Gastrocnemius medialis (tissue), 4 donors: ENCODE measurements at regions not wholly inside any gene's neighbourhood (a gene's known extent, or its start where the extent isn't known, plus 50 kb on each side); places are given as distances from the start of the nearest gene placed in this dataset.
A peak's percentile ranks its signal among the peaks of the same experiment; 100 is the strongest.

Source experiments
- ATAC-seq, 2 donors: fragments of 150-250 bp; one replicate each; pipeline ENCODE4 v1.9.1; 2016
- DNase-seq, 2 donors: peaks; one replicate each; pipeline ENCODE4 v3.0.0-alpha.2; 2019
- H3K27ac ChIP-seq, 4 donors: fragments of 200-600 bp; sonication (generic); 1 replicate in 1 of 4; 2 replicates in 3 of 4; pipeline ENCODE4 v1.5.1; 2016 to 2018; ENCODE audit warnings: mild to moderate bottlenecking in 2 of 4, moderate library complexity in 1 of 4
- H3K27me3 ChIP-seq, 3 donors: fragments of 200-600 bp; sonication (generic) in 2 of 3; 1 replicate in 1 of 3; 2 replicates in 2 of 3; pipeline versions ENCODE4 v1.5.1 to v1.6.0; 2016 to 2019; ENCODE audit warnings: mild to moderate bottlenecking in 1 of 3, moderate library complexity in 1 of 3
- H3K36me3 ChIP-seq, 2 donors: fragments of 200-600 bp; sonication (generic) in 1 of 2; one replicate each; pipeline ENCODE4 v1.5.1; 2017 to 2018
- H3K4me1 ChIP-seq, 2 donors: fragments of 200-600 bp; sonication (generic) in 1 of 2; one replicate each; pipeline ENCODE4 v1.5.1; 2016 to 2017; ENCODE audit warnings: mild to moderate bottlenecking in 2 of 2
- H3K4me3 ChIP-seq, 4 donors: fragments of 200-600 bp; sonication (generic) in 3 of 4; 1 replicate in 1 of 4; 2 replicates in 3 of 4; pipeline ENCODE4 v1.5.1; 2016 to 2019; ENCODE audit warnings: mild to moderate bottlenecking in 2 of 4
- H3K9me3 ChIP-seq, 3 donors: fragments of 200-600 bp; sonication (generic) in 2 of 3; 1 replicate in 1 of 3; 2 replicates in 2 of 3; pipeline ENCODE4 v1.5.1; 2016 to 2019
- CTCF ChIP-seq, 5 experiments: fragments of 450-650 bp in 3 of 5; fragments of 200-600 bp in 2 of 5; sonication (generic) in 2 of 5; IDR thresholded peaks in 4 of 5; conservative IDR thresholded peaks in 1 of 5; 1 replicate in 4 of 5; 2 replicates in 1 of 5; pipeline ENCODE4 v1.5.1; 2016 to 2019; ENCODE audit warnings: antibody characterized with exemption in 5 of 5, mild to moderate bottlenecking in 3 of 5, moderate library complexity in 3 of 5
- POLR2A ChIP-seq, 2 donors: fragments of 450-650 bp; IDR thresholded peaks; one replicate each; pipeline ENCODE4 v1.6.1; 2017; ENCODE audit warnings: antibody characterized with exemption in 2 of 2, mild to moderate bottlenecking in 2 of 2, moderate library complexity in 2 of 2
- in situ Hi-C, 4 donors: fragments of 200-750 bp; cut with MboI; loops; one replicate each; pipeline versions ENCODE4 v1.15.0 to v1.8.0; 2017; ENCODE audit warnings: low sequenced_read_pairs in 4 of 4
- intact Hi-C: fragments of 100-400 bp; cut with DNase I; formaldehyde crosslinking; loops from one replicate; pipeline ENCODE4 v1.15.1; 2023; ENCODE audit warnings: low total_unique reads

- ATAC-seq (peak; percentile 53 to 74), DNase-seq (no peak)
- Histone ChIP-seq H3K4me1 (no peaks in the 10 kb centered on the region), H3K27ac (peak overlapping the region in 1 of 4 donors; percentile 54), H3K9me3 (no peaks in the 10 kb centered on the region), H3K27me3 (no peaks in the 10 kb centered on the region), H3K36me3 (no peaks in the 10 kb centered on the region), H3K4me3 (no peak overlapping the region)
- in situ Hi-C loops (no loop called here), intact Hi-C loops (no loop called here)
- no peak for TF ChIP-seq POLR2A (IDR thresholded peaks at IDR 0.05)
- TF ChIP-seq CTCF (IDR thresholded peaks at IDR 0.05 in 4 of 5, conservative IDR thresholded peaks at IDR 0.05 in 1 of 5) = no peak
Measured at GRCh38 chr10:43749940-43750552, 101.4 kb upstream of the ZNF32 start.

GRCh38 chr10:43749145-43749576 is 100.5 kb upstream of the ZNF32 start:
- DNase-seq (no peak), ATAC-seq (peak; percentile 46 to 72)
- TF ChIP-seq CTCF (IDR thresholded peaks at IDR 0.05 in 4 of 5, conservative IDR thresholded peaks at IDR 0.05 in 1 of 5) (no peak), POLR2A (IDR thresholded peaks at IDR 0.05) (no peak)
- no peak overlapping the region for H3K4me3 ChIP-seq
- no peaks in the 10 kb centered on the region for H3K9me3 ChIP-seq
- no peaks in the 10 kb centered on the region for H3K27me3 ChIP-seq
- in situ Hi-C loops (no loop called here), intact Hi-C loops (no loop called here)
- no peaks in the 10 kb centered on the region for H3K36me3 ChIP-seq
- H3K4me1 ChIP-seq = no peaks in the 10 kb centered on the region
- H3K27ac ChIP-seq = peak overlapping the region in 1 of 4 donors; percentile 54

GRCh38 chr10:43748560-43748959 is 99.9 kb upstream of the ZNF32 start:
- no peak for TF ChIP-seq CTCF (IDR thresholded peaks at IDR 0.05 in 4 of 5, conservative IDR thresholded peaks at IDR 0.05 in 1 of 5)
- TF ChIP-seq POLR2A (IDR thresholded peaks at IDR 0.05) = no peak
- DNase-seq (no peak), ATAC-seq (no peak)
- no peak overlapping the region for H3K27ac ChIP-seq
- no peaks in the 10 kb centered on the region for H3K4me1 ChIP-seq
- intact Hi-C loops = no loop called here
- H3K36me3 ChIP-seq = no peaks in the 10 kb centered on the region
- in situ Hi-C loops = no loop called here
- H3K4me3 ChIP-seq = no peak overlapping the region
- H3K27me3 ChIP-seq = no peaks in the 10 kb centered on the region
- H3K9me3 ChIP-seq = no peaks in the 10 kb centered on the region

- no peak for DNase-seq
- Histone ChIP-seq H3K4me3 (no peak overlapping the region), H3K27ac (no peak overlapping the region), H3K9me3 (no peaks in the 10 kb centered on the region), H3K27me3 (no peaks in the 10 kb centered on the region), H3K4me1 (no peaks in the 10 kb centered on the region), H3K36me3 (no peaks in the 10 kb centered on the region)
- TF ChIP-seq CTCF (IDR thresholded peaks at IDR 0.05 in 4 of 5, conservative IDR thresholded peaks at IDR 0.05 in 1 of 5) = no peak
- no peak for TF ChIP-seq POLR2A (IDR thresholded peaks at IDR 0.05)
- in situ Hi-C loops (no loop called here), intact Hi-C loops (no loop called here)
- no peak for ATAC-seq
Measured at GRCh38 chr10:43746906-43747305, 98.2 kb upstream of the ZNF32 start.

GRCh38 chr10:43739161-43739560 is 90.5 kb upstream of the ZNF32 start:
- in situ Hi-C loops (no loop called here), intact Hi-C loops (no loop called here)
- H3K27me3 ChIP-seq = no peaks in the 10 kb centered on the region
- DNase-seq (no peak), ATAC-seq (no peak)
- H3K27ac ChIP-seq = no peak overlapping the region
- no peak overlapping the region for H3K4me3 ChIP-seq
- H3K9me3 ChIP-seq = no peaks in the 10 kb centered on the region
- no peak for TF ChIP-seq POLR2A (IDR thresholded peaks at IDR 0.05)
- no peak for TF ChIP-seq CTCF (IDR thresholded peaks at IDR 0.05 in 4 of 5, conservative IDR thresholded peaks at IDR 0.05 in 1 of 5)
- H3K36me3 ChIP-seq = no peaks in the 10 kb centered on the region
- H3K4me1 ChIP-seq = no peaks in the 10 kb centered on the region
